H1 (cell line): ENCODE measurements at regions not wholly inside any gene's neighbourhood (a gene's known extent, or its start where the extent isn't known, plus 50 kb on each side); places are given as distances from the start of the nearest gene placed in this dataset.

Source experiments
- CTCF ChIA-PET: fragments of 300-600 bp; sonication (Branson Sonifier 250); formaldehyde crosslinking; loops from one replicate; lab custom pipeline; 2021; ENCODE audit not compliant: partially characterized antibody; lab: Charles Lee
- POLR2A ChIA-PET: fragments of 300-600 bp; sonication (Branson Sonifier 250); formaldehyde crosslinking; loops from one replicate; lab custom pipeline; 2021; ENCODE audit warnings: inconsistent platforms; ENCODE audit not compliant: partially characterized antibody; lab: Charles Lee
- DNase-seq, 2 experiments: peaks; one replicate each; pipeline versions ENCODE4 v3.0.0 to v3.0.0-alpha.2; 2010 to 2022; ENCODE audit warnings: low spot score in 2 of 2, low read depth in 1 of 2, mixed read lengths in 1 of 2
- FAIRE-seq: peaks from 2 replicates; lab custom pipeline; 2011; peaks lifted over from hg19 to GRCh38; lab: Jason Lieb, UNC
- H2AFZ ChIP-seq: 2 replicates; pipeline ENCODE4 v1.8.1; 2012; ENCODE audit warnings: low read length, inconsistent platforms
- H2AK5ac ChIP-seq: 2 replicates; pipeline ENCODE4 v1.6.1; 2013; ENCODE audit warnings: low read depth, low read length
- H2BK120ac ChIP-seq: replicated peaks from 2 replicates; pipeline ENCODE3; 2013; ENCODE audit warnings: low read depth, low read length, inconsistent platforms
- H2BK12ac ChIP-seq: 2 replicates; pipeline ENCODE4 v1.6.1; 2013; ENCODE audit warnings: low read depth, low read length
- H2BK15ac ChIP-seq: 2 replicates; pipeline ENCODE4 v1.6.1; 2013; ENCODE audit warnings: low read length
- H2BK20ac ChIP-seq: 2 replicates; pipeline ENCODE4 v1.6.1; 2013; ENCODE audit warnings: low read length
- H2BK5ac ChIP-seq: 2 replicates; pipeline ENCODE4 v1.6.1; 2013; ENCODE audit warnings: low read depth, low read length
- H3K14ac ChIP-seq: 2 replicates; pipeline ENCODE4 v1.6.1; 2013; ENCODE audit warnings: inconsistent platforms; ENCODE audit not compliant: insufficient read length
- H3K18ac ChIP-seq: 2 replicates; pipeline ENCODE4 v1.6.1; 2013; ENCODE audit warnings: low read length; ENCODE audit errors: extremely low read depth
- H3K23ac ChIP-seq: 2 replicates; pipeline ENCODE4 v1.6.1; 2013; ENCODE audit warnings: inconsistent platforms; ENCODE audit not compliant: insufficient read length
- H3K23me2 ChIP-seq: 2 replicates; pipeline ENCODE4 v1.6.1; 2013; ENCODE audit warnings: low read depth, low read length
- H3K27ac ChIP-seq: 2 replicates; pipeline ENCODE4 v1.6.1; 2011; ENCODE audit warnings: low read depth, low read length, inconsistent platforms
- H3K27me3 ChIP-seq, 4 experiments: replicated peaks in 1 of 4; 1 replicate in 1 of 4; 2 replicates in 3 of 4; pipeline versions ENCODE4 v1.6.1 to v1.8.1; 2011 to 2013; ENCODE audit warnings: low read length in 3 of 4, mild to moderate bottlenecking in 3 of 4, inconsistent platforms in 2 of 4, mixed read lengths in 2 of 4, moderate library complexity in 1 of 4; ENCODE audit not compliant: control insufficient read depth in 3 of 4, insufficient read depth in 3 of 4; ENCODE audit errors: extremely low read depth in 1 of 4
- H3K36me3 ChIP-seq, 4 experiments: 2 replicates each; pipeline versions ENCODE4 v1.6.1 to v1.8.1; 2011 to 2013; ENCODE audit warnings: mild to moderate bottlenecking in 4 of 4, low read length in 3 of 4, moderate library complexity in 2 of 4, control low read depth in 1 of 4, inconsistent platforms in 1 of 4; ENCODE audit not compliant: insufficient read depth in 4 of 4, control insufficient read depth in 2 of 4
- H3K4ac ChIP-seq: replicated peaks from 2 replicates; pipeline ENCODE3; 2013; ENCODE audit warnings: low read length, low read depth, mixed read lengths, inconsistent platforms; ENCODE audit not compliant: insufficient read length
- H3K4me1 ChIP-seq, 4 experiments: replicated peaks in 1 of 4; 1 replicate in 1 of 4; 2 replicates in 3 of 4; pipeline versions ENCODE4 v1.6.1 to v1.8.1; 2011 to 2013; ENCODE audit warnings: low read length in 3 of 4, inconsistent platforms in 2 of 4, mixed read lengths in 1 of 4; ENCODE audit not compliant: insufficient read depth in 4 of 4, control insufficient read depth in 3 of 4
- H3K4me2 ChIP-seq, 2 experiments: 2 replicates each; pipeline versions ENCODE4 v1.6.1 to v1.8.1; 2011 to 2013; ENCODE audit warnings: low read depth in 2 of 2, low read length in 2 of 2, control low read depth in 1 of 2, inconsistent platforms in 1 of 2, mild to moderate bottlenecking in 1 of 2; ENCODE audit not compliant: insufficient read depth in 1 of 2
- H3K4me3 ChIP-seq, 4 experiments: fragments of 200-600, 300-600 bp in 1 of 4; sonication (generic), shearing (Covaris generic), sonication (Bioruptor Twin) in 1 of 4; 2 replicates each; pipeline versions ENCODE4 v1.5.1 to v1.8.1; 2011 to 2016; ENCODE audit warnings: low read length in 4 of 4, low read depth in 3 of 4, control low read depth in 2 of 4, inconsistent platforms in 2 of 4, mild to moderate bottlenecking in 2 of 4, mixed read lengths in 1 of 4, moderate library complexity in 1 of 4; ENCODE audit not compliant: insufficient read depth in 2 of 4; ENCODE audit errors: extremely low read depth in 1 of 4
- H3K56ac ChIP-seq: replicated peaks from 2 replicates; pipeline ENCODE3; 2013; ENCODE audit warnings: low read depth, mild to moderate bottlenecking, mixed read lengths, low read length, inconsistent platforms; ENCODE audit not compliant: insufficient read length
- H3K79me1 ChIP-seq: 2 replicates; pipeline ENCODE4 v1.6.1; 2013; ENCODE audit warnings: low read depth, low read length, control low read depth
- H3K79me2 ChIP-seq, 2 experiments: 2 replicates each; pipeline versions ENCODE4 v1.6.1 to v1.8.1; 2012 to 2013; ENCODE audit warnings: low read length in 2 of 2, mild to moderate bottlenecking in 2 of 2, inconsistent platforms in 1 of 2; ENCODE audit not compliant: insufficient read depth in 2 of 2, control insufficient read depth in 1 of 2
- H3K9ac ChIP-seq, 4 experiments: replicated peaks in 1 of 4; 1 replicate in 1 of 4; 2 replicates in 3 of 4; pipeline versions ENCODE4 v1.6.1 to v1.8.1; 2011 to 2013; ENCODE audit warnings: low read depth in 3 of 4, low read length in 3 of 4, control low read depth in 2 of 4, mild to moderate bottlenecking in 2 of 4, moderate library complexity in 2 of 4, inconsistent platforms in 1 of 4; ENCODE audit errors: extremely low read depth in 1 of 4
- H3K9me3 ChIP-seq, 2 experiments: 2 replicates each; pipeline versions ENCODE4 v1.6.1 to v1.8.1; 2012 to 2013; ENCODE audit warnings: mild to moderate bottlenecking in 2 of 2, moderate library complexity in 2 of 2, control low read depth in 1 of 2, inconsistent platforms in 1 of 2, low read depth in 1 of 2, low read length in 1 of 2, mixed read lengths in 1 of 2; ENCODE audit not compliant: insufficient read depth in 2 of 2
- H4K20me1 ChIP-seq, 2 experiments: replicated peaks in 1 of 2; 2 replicates each; pipeline versions ENCODE3 to v1.8.1; 2011 to 2013; ENCODE audit warnings: inconsistent platforms in 2 of 2, low read length in 2 of 2, mild to moderate bottlenecking in 1 of 2; ENCODE audit not compliant: insufficient read depth in 2 of 2, control insufficient read depth in 1 of 2
- H4K5ac ChIP-seq: 2 replicates; pipeline ENCODE4 v1.6.1; 2013; ENCODE audit warnings: low read length, low read depth, mixed read lengths, inconsistent platforms; ENCODE audit not compliant: insufficient read length
- H4K8ac ChIP-seq: 2 replicates; pipeline ENCODE4 v1.8.0; 2013; ENCODE audit warnings: mild to moderate bottlenecking, moderate library complexity, low read length, inconsistent platforms; ENCODE audit not compliant: insufficient read depth; ENCODE audit errors: extremely low read depth
- H4K91ac ChIP-seq: replicated peaks from 2 replicates; pipeline ENCODE3; 2013; ENCODE audit warnings: low read length, mixed read lengths, inconsistent platforms; ENCODE audit not compliant: insufficient read length
- CREB1 ChIP-seq: IDR thresholded peaks from 2 replicates; pipeline ENCODE4 v1.6.1; 2012; ENCODE audit warnings: inconsistent platforms
- NRF1 ChIP-seq: IDR thresholded peaks from 2 replicates; pipeline ENCODE4 v1.6.1; 2011; ENCODE audit warnings: mild to moderate bottlenecking, low read depth, low read length, improper control_type of control experiment
- RAD21 ChIP-seq, 2 experiments: IDR thresholded peaks in 1 of 2; conservative IDR thresholded peaks in 1 of 2; 2 replicates each; pipeline ENCODE4 v1.6.1; 2011; ENCODE audit warnings: low read depth in 2 of 2, low read length in 2 of 2, improper control_type of control experiment in 1 of 2, inconsistent platforms in 1 of 2, mild to moderate bottlenecking in 1 of 2, moderate library complexity in 1 of 2
- RBBP5 ChIP-seq: IDR thresholded peaks from 2 replicates; pipeline ENCODE4 v1.7.1; 2012; ENCODE audit warnings: low read depth, mild to moderate bottlenecking, inconsistent platforms, low read length, moderate library complexity, borderline replicate concordance
- SP1 ChIP-seq: IDR thresholded peaks from 2 replicates; pipeline ENCODE4 v1.6.1; 2011; ENCODE audit warnings: low read depth, low read length
- SP2 ChIP-seq: IDR thresholded peaks from 2 replicates; pipeline ENCODE4 v1.6.1; 2012; ENCODE audit warnings: mild to moderate bottlenecking, low read length, inconsistent platforms
- USF2 ChIP-seq: IDR thresholded peaks from 2 replicates; pipeline ENCODE4 v1.6.1; 2011; ENCODE audit warnings: low read length, improper control_type of control experiment
- WGBS, 2 experiments: shearing (Covaris generic) in 1 of 2; methylation state at CpG; one replicate each; pipeline versions ENCODE4 v1.1.6 to v1.1.7; 2013 to 2015; ENCODE audit warnings: low lambda C conversion rate in 2 of 2, mixed read lengths in 2 of 2, inconsistent platforms in 1 of 2, low coverage in 1 of 2, missing lambda C conversion rate in 1 of 2; ENCODE audit not compliant: insufficient replicate concordance in 2 of 2, insufficient coverage in 1 of 2, insufficient read length in 1 of 2; ENCODE audit errors: extremely low coverage in 1 of 2, missing lambda C conversion rate in 1 of 2; 5-methylcytosine and 5-hydroxymethylcytosine counted together

- Histone ChIP-seq H2BK12ac (no peak overlapping the region), H3K9me3 (no peaks in the 10 kb centered on the region), H3K4ac (no peak overlapping the region), H3K23ac (no peak overlapping the region), H3K18ac (no peak overlapping the region), H2AK5ac (no peak overlapping the region)
- FAIRE-seq: no peak
- 96% methylated on average over 4 of the region's 4 CpGs; no CpG with 5 or more reads in 1 of the 2 experiments for WGBS, 2 experiments
- TF ChIP-seq CREB1 (no peak), NRF1 (no peak), RAD21 (IDR thresholded peaks at IDR 0.05 in 1 of 2, conservative IDR thresholded peaks at IDR 0.05 in 1 of 2; ENCODE audit: low read depth in 2 of 2, low read length in 2 of 2) (no peak; a peak in 1 of 4 replicates), RBBP5 (no peak), USF2 (no peak), SP1 (no peak), SP2 (no peak)
- TF ChIP-seq, all 59 proteins: peak for 0
- ChIA-PET CTCF (no interaction called here), POLR2A (no interaction called here)
- no peak overlapping the region for H3K14ac ChIP-seq
- no peak for DNase-seq
- H2BK5ac ChIP-seq: no peak overlapping the region
- no peak overlapping the region for H2BK120ac ChIP-seq
- no peaks in the 10 kb centered on the region for H3K23me2 ChIP-seq
- no peaks in the 10 kb centered on the region for H4K20me1 ChIP-seq
- no peak overlapping the region for H3K4me2 ChIP-seq
- no peak overlapping the region for H4K5ac ChIP-seq
- no peak overlapping the region for H2BK20ac ChIP-seq
- H4K8ac ChIP-seq: no peak overlapping the region
- no peaks in the 10 kb centered on the region for H3K4me1 ChIP-seq
- H4K91ac ChIP-seq: no peak overlapping the region
- no peak overlapping the region for H3K56ac ChIP-seq
- H3K9ac ChIP-seq: no peak overlapping the region
- H3K4me3 ChIP-seq: no peak overlapping the region
- H3K36me3 ChIP-seq: no peaks in the 10 kb centered on the region
- no peaks in the 10 kb centered on the region for H3K79me2 ChIP-seq
- H2BK15ac ChIP-seq: no peak overlapping the region
- H2AFZ ChIP-seq: no peak overlapping the region
- no peak overlapping the region for H3K27ac ChIP-seq
- H3K79me1 ChIP-seq: no peaks in the 10 kb centered on the region
- peaks cover 0 to 1% (median 0%) of the 10 kb centered on the region in 4 experiments; a peak in 1 of 7 replicates for H3K27me3 ChIP-seq
Observed at GRCh38 chr6:15786846-15787245, 124.0 kb upstream of the DTNBP1 start.
